H9 (cell line): ENCODE measurements at regions not wholly inside any gene's neighbourhood (a gene's known extent, or its start where the extent isn't known, plus 50 kb on each side); places are given as distances from the start of the nearest gene placed in this dataset.

ENCODE experiments used
- DNase-seq: peaks from one replicate; pipeline ENCODE4 v3.0.0-alpha.2; 2017
- H2AFZ ChIP-seq: one replicate; pipeline ENCODE4 v1.6.1; 2013; ENCODE audit warnings: mild to moderate bottlenecking, low read length, control low read depth, moderate library complexity
- H2AK5ac ChIP-seq: 2 replicates; pipeline ENCODE4 v1.6.1; 2013; ENCODE audit warnings: low read length, control low read depth, mixed read lengths; ENCODE audit not compliant: insufficient read length
- H2BK120ac ChIP-seq: one replicate; pipeline ENCODE4 v1.6.1; 2013; ENCODE audit warnings: low read depth, mild to moderate bottlenecking, low read length, control low read depth, inconsistent platforms; ENCODE audit not compliant: poor library complexity, severe bottlenecking
- H2BK12ac ChIP-seq: 2 replicates; pipeline ENCODE4 v1.6.1; 2013; ENCODE audit warnings: low read length, control low read depth, mixed read lengths, low read depth; ENCODE audit not compliant: insufficient read length
- H2BK15ac ChIP-seq: 2 replicates; pipeline ENCODE4 v1.6.1; 2013; ENCODE audit warnings: low read depth, low read length, control low read depth
- H2BK20ac ChIP-seq: one replicate; pipeline ENCODE4 v1.6.1; 2013; ENCODE audit warnings: low read depth, mild to moderate bottlenecking, low read length, control low read depth, inconsistent platforms; ENCODE audit not compliant: poor library complexity, severe bottlenecking
- H2BK5ac ChIP-seq: 2 replicates; pipeline ENCODE4 v1.6.1; 2013; ENCODE audit warnings: low read length, control low read depth, mixed read lengths; ENCODE audit not compliant: insufficient read length
- H3K14ac ChIP-seq: 2 replicates; pipeline ENCODE4 v1.6.1; 2013; ENCODE audit warnings: low read length, control low read depth; ENCODE audit not compliant: insufficient read depth
- H3K18ac ChIP-seq: 2 replicates; pipeline ENCODE4 v1.6.1; 2013; ENCODE audit warnings: low read depth, mild to moderate bottlenecking, mixed read lengths, low read length, control low read depth; ENCODE audit not compliant: insufficient read length
- H3K23ac ChIP-seq: 2 replicates; pipeline ENCODE4 v1.6.1; 2013; ENCODE audit warnings: low read length, control low read depth, mixed read lengths, low read depth; ENCODE audit not compliant: insufficient read length
- H3K23me2 ChIP-seq: 2 replicates; pipeline ENCODE4 v1.6.1; 2013; ENCODE audit warnings: low read depth, mild to moderate bottlenecking, mixed read lengths, low read length, control low read depth; ENCODE audit not compliant: insufficient read length, poor library complexity, severe bottlenecking
- H3K27ac ChIP-seq: 2 replicates; pipeline ENCODE4 v1.5.1; 2013; ENCODE audit warnings: low read length, control low read depth, mixed read lengths, low read depth; ENCODE audit not compliant: insufficient read length
- H3K27me3 ChIP-seq: 2 replicates; pipeline ENCODE4 v1.6.1; 2013; ENCODE audit warnings: low read length, control low read depth, inconsistent platforms; ENCODE audit not compliant: insufficient read depth
- H3K4ac ChIP-seq: 2 replicates; pipeline ENCODE4 v1.6.1; 2013; ENCODE audit warnings: low read depth, mild to moderate bottlenecking, control low read depth, inconsistent platforms, low read length, moderate library complexity
- H3K4me1 ChIP-seq: 2 replicates; pipeline ENCODE4 v1.6.1; 2013; ENCODE audit warnings: low read length, control low read depth, inconsistent platforms; ENCODE audit not compliant: insufficient read depth
- H3K4me2 ChIP-seq: 2 replicates; pipeline ENCODE4 v1.6.1; 2013; ENCODE audit warnings: low read length, control low read depth, mixed read lengths; ENCODE audit not compliant: insufficient read length, insufficient read depth
- H3K56ac ChIP-seq: 2 replicates; pipeline ENCODE4 v1.6.1; 2013; ENCODE audit warnings: low read depth, mild to moderate bottlenecking, mixed read lengths, low read length, control low read depth; ENCODE audit not compliant: insufficient read length
- H3K79me1 ChIP-seq: 2 replicates; pipeline ENCODE4 v1.6.1; 2013; ENCODE audit warnings: low read depth, mild to moderate bottlenecking, moderate library complexity, low read length, control low read depth, inconsistent platforms; ENCODE audit not compliant: insufficient read depth, poor library complexity, severe bottlenecking
- H3K79me2 ChIP-seq: 2 replicates; pipeline ENCODE4 v1.6.1; 2013; ENCODE audit warnings: low read length, control low read depth, inconsistent platforms; ENCODE audit not compliant: insufficient read depth
- H3K9ac ChIP-seq: 2 replicates; pipeline ENCODE4 v1.6.1; 2013; ENCODE audit warnings: low read length, control low read depth, mixed read lengths; ENCODE audit not compliant: insufficient read length; ENCODE audit errors: extremely low read depth
- H3K9me3 ChIP-seq: one replicate; pipeline ENCODE4 v1.6.1; 2013; ENCODE audit warnings: low read depth, low read length, inconsistent platforms; ENCODE audit not compliant: control insufficient read depth
- H3T11ph ChIP-seq: one replicate; pipeline ENCODE4 v1.6.1; 2013; ENCODE audit warnings: mild to moderate bottlenecking, low read length, control low read depth, inconsistent platforms
- H4K20me1 ChIP-seq: one replicate; pipeline ENCODE4 v1.6.1; 2013; ENCODE audit not compliant: control insufficient read depth, insufficient read length, insufficient read depth
- H4K5ac ChIP-seq: 2 replicates; pipeline ENCODE4 v1.6.1; 2013; ENCODE audit warnings: low read depth, mild to moderate bottlenecking, mixed read lengths, low read length, control low read depth; ENCODE audit not compliant: insufficient read length
- H4K8ac ChIP-seq: replicated peaks from 2 replicates; pipeline ENCODE4 v1.6.1; 2013; ENCODE audit warnings: low read length, control low read depth, mixed read lengths, low read depth; ENCODE audit not compliant: insufficient read length
- H4K91ac ChIP-seq: 2 replicates; pipeline ENCODE4 v1.6.1; 2013; ENCODE audit warnings: low read depth, mild to moderate bottlenecking, moderate library complexity, mixed read lengths, low read length, control low read depth; ENCODE audit not compliant: insufficient read length
- H3K27ac Mint-ChIP-seq, 3 experiments: 2 replicates in 2 of 3; 3 replicates in 1 of 3; pipeline ENCODE4 v1.8.0; 2020 to 2021; ENCODE audit warnings: mixed read lengths in 3 of 3, mild to moderate bottlenecking in 1 of 3, moderate library complexity in 1 of 3
- H3K27me3 Mint-ChIP-seq: 2 replicates; pipeline ENCODE4 v1.8.0; 2021; ENCODE audit warnings: low read depth, mild to moderate bottlenecking, moderate library complexity, mixed read lengths
- H3K36me3 Mint-ChIP-seq, 3 experiments: 2 replicates in 2 of 3; 3 replicates in 1 of 3; pipeline ENCODE4 v1.8.0; 2020 to 2021; ENCODE audit warnings: low read depth in 3 of 3, mixed read lengths in 3 of 3; ENCODE audit not compliant: insufficient read depth in 1 of 3
- H3K4me1 Mint-ChIP-seq, 2 experiments: 2 replicates each; pipeline ENCODE4 v1.8.0; 2020; ENCODE audit warnings: mixed read lengths in 2 of 2
- H3K4me3 Mint-ChIP-seq, 2 experiments: 2 replicates in 1 of 2; 3 replicates in 1 of 2; pipeline ENCODE4 v1.8.0; 2020 to 2021; ENCODE audit warnings: mild to moderate bottlenecking in 2 of 2, mixed read lengths in 2 of 2, moderate library complexity in 1 of 2
- H3K9me3 Mint-ChIP-seq, 2 experiments: 2 replicates in 1 of 2; 3 replicates in 1 of 2; pipeline ENCODE4 v1.8.0; 2020; ENCODE audit warnings: mild to moderate bottlenecking in 2 of 2, mixed read lengths in 2 of 2, moderate library complexity in 1 of 2
- CTCF ChIP-seq: fragments of 200-600 bp; sonication (generic); conservative IDR thresholded peaks from 3 replicates; pipeline ENCODE4 v1.8.0; 2021; ENCODE audit warnings: antibody characterized with exemption, mild to moderate bottlenecking
- WGBS: extraction: QIAGEN DNeasy Blood & Tissue Kit; methylation state at CpG from one replicate; pipeline ENCODE4 v1.1.7; 2013; ENCODE audit warnings: missing lambda C conversion rate, low lambda C conversion rate, mixed read lengths; ENCODE audit not compliant: insufficient read length; ENCODE audit errors: extremely low coverage; 5-methylcytosine and 5-hydroxymethylcytosine counted together

GRCh38 chr2:221807706-221808105, 235.6 kb upstream of the EPHA4 start:
- H3K56ac ChIP-seq, result no peak overlapping the region
- H2AFZ ChIP-seq, result no peak overlapping the region
- H2BK5ac ChIP-seq, result no peak overlapping the region
- H4K91ac ChIP-seq, result no peak overlapping the region
- no peaks in the 10 kb centered on the region for H4K20me1 ChIP-seq
- H2BK15ac ChIP-seq, result no peak overlapping the region
- Mint-ChIP-seq H3K27me3 (no peaks in the 10 kb centered on the region), H3K36me3 (no peaks in the 10 kb centered on the region), H3K9me3 (no peaks in the 10 kb centered on the region), H3K27ac (no peak overlapping the region), H3K4me1 (peaks cover 10 to 15% of the 10 kb centered on the region in 2 experiments), H3K4me3 (no peak overlapping the region)
- H3K79me1 ChIP-seq, result no peaks in the 10 kb centered on the region
- no peak overlapping the region for H3K9ac ChIP-seq
- TF ChIP-seq CTCF, result no peak
- H3K23me2 ChIP-seq, result no peaks in the 10 kb centered on the region
- H3K4me2 ChIP-seq, result no peak overlapping the region
- no peak overlapping the region for H4K8ac ChIP-seq
- H3K27ac ChIP-seq, result no peak overlapping the region
- no peak overlapping the region for H3K14ac ChIP-seq
- no peak overlapping the region for H3K4ac ChIP-seq
- no peak overlapping the region for H2BK20ac ChIP-seq
- WGBS, result no CpG with 5 or more reads among the region's 1 CpG
- H4K5ac ChIP-seq, result no peak overlapping the region
- H2BK120ac ChIP-seq, result no peak overlapping the region
- H3K9me3 ChIP-seq, result no peaks in the 10 kb centered on the region
- no peak overlapping the region for H2AK5ac ChIP-seq
- no peak for DNase-seq
- H2BK12ac ChIP-seq, result no peak overlapping the region
- no peaks in the 10 kb centered on the region for H3K27me3 ChIP-seq
- H3K23ac ChIP-seq, result no peak overlapping the region
- H3K79me2 ChIP-seq, result no peaks in the 10 kb centered on the region
- no peak overlapping the region for H3T11ph ChIP-seq
- no peaks in the 10 kb centered on the region for H3K4me1 ChIP-seq
- H3K18ac ChIP-seq, result no peak overlapping the region
